B cell (primary cell): ENCODE measurements at regions not wholly inside any gene's neighbourhood (a gene's known extent, or its start where the extent isn't known, plus 50 kb on each side); places are given as distances from the start of the nearest gene placed in this dataset.

Experiments used
- ATAC-seq: fragments of 200-7000 bp; cut with Tn5 transposase; one replicate; pipeline ENCODE4 v1.10.0; 2021; ENCODE audit warnings: low read depth, mild to moderate bottlenecking, moderate number of reproducible peaks, moderate library complexity
- CTCF ChIA-PET: fragments of 350-600 bp; sonication (Branson Sonifier 250); formaldehyde crosslinking; loops from one replicate; lab custom pipeline; 2021; ENCODE audit warnings: antibody characterized with exemption, inconsistent platforms; lab: Charles Lee
- POLR2A ChIA-PET: fragments of 350-600 bp; sonication (Branson Sonifier 250); formaldehyde crosslinking; loops from one replicate; lab custom pipeline; 2021; ENCODE audit warnings: antibody characterized with exemption; lab: Charles Lee
- DNase-seq: peaks from one replicate; pipeline ENCODE4 v3.0.0; 2013
- H2AFZ ChIP-seq: 2 replicates; pipeline ENCODE4 v1.6.1; 2012; ENCODE audit warnings: mild to moderate bottlenecking, low read depth, low read length; ENCODE audit not compliant: insufficient read depth, poor library complexity, severe bottlenecking
- H3K27ac ChIP-seq, 2 donors: 1 replicate in 1 of 2; 2 replicates in 1 of 2; pipeline ENCODE4 v1.5.1; 2012 to 2013; ENCODE audit warnings: low read length in 2 of 2, mild to moderate bottlenecking in 2 of 2, moderate library complexity in 1 of 2
- H3K27me3 ChIP-seq, 4 experiments: fragments of 200-600 bp in 1 of 4; sonication (generic) in 1 of 4; replicated peaks in 1 of 4; 1 replicate in 2 of 4; 2 replicates in 2 of 4; pipeline versions ENCODE4 v1.6.1 to v1.7.0; 2013 to 2016; ENCODE audit warnings: low read length in 3 of 4, mild to moderate bottlenecking in 2 of 4, mixed read lengths in 1 of 4, moderate library complexity in 1 of 4; ENCODE audit not compliant: insufficient read depth in 4 of 4, control insufficient read depth in 3 of 4; ENCODE audit errors: control extremely low read depth in 1 of 4
- H3K36me3 ChIP-seq, 2 experiments: replicated peaks in 1 of 2; 1 replicate in 1 of 2; 2 replicates in 1 of 2; pipeline versions ENCODE4 v1.6.1 to v1.7.1; 2013; ENCODE audit warnings: low read length in 1 of 2; ENCODE audit not compliant: insufficient read depth in 2 of 2, control insufficient read depth in 1 of 2; ENCODE audit errors: control extremely low read depth in 1 of 2, extremely low read depth in 1 of 2
- H3K4me1 ChIP-seq, 2 donors: fragments of 200-600 bp in 1 of 2; sonication (generic) in 1 of 2; 1 replicate in 1 of 2; 2 replicates in 1 of 2; pipeline versions ENCODE4 v1.5.1 to v1.6.1; 2013 to 2017; ENCODE audit warnings: low read length in 2 of 2; ENCODE audit not compliant: control insufficient read depth in 2 of 2, insufficient read depth in 2 of 2
- H3K4me2 ChIP-seq: replicated peaks from 2 replicates; pipeline ENCODE3; 2012; ENCODE audit warnings: mild to moderate bottlenecking, low read depth, low read length; ENCODE audit not compliant: poor library complexity, severe bottlenecking
- H3K4me3 ChIP-seq, 5 experiments: fragments of 200-600 bp in 1 of 5; sonication (generic) in 1 of 5; 1 replicate in 3 of 5; 2 replicates in 2 of 5; pipeline versions ENCODE4 v1.5.1 to v1.7.0; 2011 to 2016; ENCODE audit warnings: low read length in 4 of 5, mild to moderate bottlenecking in 4 of 5, low read depth in 2 of 5, control low read depth in 1 of 5, moderate library complexity in 1 of 5; ENCODE audit not compliant: insufficient read depth in 1 of 5; ENCODE audit errors: control extremely low read depth in 1 of 5, extremely low read depth in 1 of 5
- H3K79me2 ChIP-seq: fragments of 200-600 bp; sonication (generic); one replicate; pipeline ENCODE4 v1.6.0; 2016; ENCODE audit warnings: low read length; ENCODE audit not compliant: control insufficient read depth, insufficient read depth
- H3K9ac ChIP-seq: fragments of 200-600 bp; sonication (generic); 2 replicates; pipeline ENCODE4 v1.6.1; 2017; ENCODE audit warnings: mild to moderate bottlenecking, low read length, moderate library complexity
- H3K9me3 ChIP-seq, 3 donors: one replicate each; pipeline versions ENCODE4 v1.6.1 to v1.7.1; 2013; ENCODE audit warnings: low read length in 2 of 3; ENCODE audit not compliant: control insufficient read depth in 2 of 3, insufficient read depth in 1 of 3; ENCODE audit errors: control extremely low read depth in 1 of 3
- H4K20me1 ChIP-seq: 2 replicates; pipeline ENCODE4 v1.6.0; 2012; ENCODE audit warnings: mild to moderate bottlenecking, low read length; ENCODE audit not compliant: insufficient read depth, control insufficient read depth, poor library complexity, severe bottlenecking
- H3K27ac Mint-ChIP-seq: one replicate; pipeline ENCODE4 v1.8.0; 2021; ENCODE audit warnings: mixed read lengths
- H3K27me3 Mint-ChIP-seq: one replicate; pipeline ENCODE4 v1.8.0; 2021; ENCODE audit warnings: mixed read lengths
- H3K4me1 Mint-ChIP-seq: one replicate; pipeline ENCODE4 v1.8.0; 2021; ENCODE audit warnings: mixed read lengths
- H3K4me3 Mint-ChIP-seq: one replicate; pipeline ENCODE4 v1.8.0; 2021; ENCODE audit warnings: mixed read lengths
- H3K9me3 Mint-ChIP-seq: one replicate; pipeline ENCODE4 v1.8.0; 2022; ENCODE audit warnings: mixed read lengths; ENCODE audit not compliant: insufficient read depth
- EZH2 ChIP-seq: IDR thresholded peaks from 2 replicates; pipeline ENCODE4 v1.6.1; 2012; ENCODE audit warnings: borderline replicate concordance, low read depth, mild to moderate bottlenecking, moderate library complexity, low read length; ENCODE audit not compliant: insufficient read depth, poor library complexity, severe bottlenecking
- WGBS: methylation state at CpG from one replicate; pipeline ENCODE4 v1.1.5; 2013; ENCODE audit warnings: missing lambda C conversion rate; ENCODE audit not compliant: insufficient coverage; 5-methylcytosine and 5-hydroxymethylcytosine counted together
- intact Hi-C: fragments of 100-400 bp; cut with micrococcal nuclease; formaldehyde crosslinking; loops from one replicate; pipeline ENCODE4 v1.10.0; 2022
- TF ChIP-seq, protein P1 (sequence below): fragments of 200-600 bp; IDR thresholded peaks from one replicate; pipeline ENCODE4 v1.8.0; 2022; ENCODE audit warnings: antibody characterized with exemption, mild to moderate bottlenecking

DNA sequence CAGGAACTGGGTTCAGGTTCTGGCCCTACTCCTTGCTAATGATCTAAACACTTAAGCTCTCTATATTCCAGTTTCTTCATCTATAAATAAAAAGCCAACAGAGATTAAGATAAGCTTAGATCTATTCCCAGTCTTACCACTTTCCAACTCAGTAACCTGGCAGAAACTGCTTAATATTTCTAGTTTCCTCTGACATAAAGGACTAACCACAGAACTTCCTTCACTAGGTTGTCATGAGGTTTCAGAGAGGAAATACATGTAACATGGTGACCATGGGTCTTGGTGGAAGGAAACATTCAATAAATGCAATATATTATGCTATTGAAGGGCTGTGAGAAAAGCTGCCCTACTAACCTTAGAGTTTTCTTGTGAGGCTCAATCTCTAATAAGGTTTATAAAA lies 114.4 kb upstream of the PDE1A start:
- no peak for DNase-seq
- Histone ChIP-seq H3K4me3 (no peak overlapping the region), H3K79me2 (no peaks in the 10 kb centered on the region), H3K36me3 (no peaks in the 10 kb centered on the region), H2AFZ (no peak overlapping the region), H4K20me1 (no peaks in the 10 kb centered on the region), H3K4me1 (no peaks in the 10 kb centered on the region), H3K4me2 (no peak overlapping the region), H3K9ac (no peak overlapping the region), H3K27ac (no peak overlapping the region), H3K27me3 (no peaks in the 10 kb centered on the region), H3K9me3 (no peaks in the 10 kb centered on the region)
- ChIA-PET POLR2A (no interaction called here), CTCF (no interaction called here)
- Mint-ChIP-seq H3K9me3 (no peaks in the 10 kb centered on the region), H3K4me1 (no peaks in the 10 kb centered on the region), H3K4me3 (no peak overlapping the region), H3K27me3 (no peaks in the 10 kb centered on the region), H3K27ac (no peak overlapping the region)
- TF ChIP-seq, protein P1, sequence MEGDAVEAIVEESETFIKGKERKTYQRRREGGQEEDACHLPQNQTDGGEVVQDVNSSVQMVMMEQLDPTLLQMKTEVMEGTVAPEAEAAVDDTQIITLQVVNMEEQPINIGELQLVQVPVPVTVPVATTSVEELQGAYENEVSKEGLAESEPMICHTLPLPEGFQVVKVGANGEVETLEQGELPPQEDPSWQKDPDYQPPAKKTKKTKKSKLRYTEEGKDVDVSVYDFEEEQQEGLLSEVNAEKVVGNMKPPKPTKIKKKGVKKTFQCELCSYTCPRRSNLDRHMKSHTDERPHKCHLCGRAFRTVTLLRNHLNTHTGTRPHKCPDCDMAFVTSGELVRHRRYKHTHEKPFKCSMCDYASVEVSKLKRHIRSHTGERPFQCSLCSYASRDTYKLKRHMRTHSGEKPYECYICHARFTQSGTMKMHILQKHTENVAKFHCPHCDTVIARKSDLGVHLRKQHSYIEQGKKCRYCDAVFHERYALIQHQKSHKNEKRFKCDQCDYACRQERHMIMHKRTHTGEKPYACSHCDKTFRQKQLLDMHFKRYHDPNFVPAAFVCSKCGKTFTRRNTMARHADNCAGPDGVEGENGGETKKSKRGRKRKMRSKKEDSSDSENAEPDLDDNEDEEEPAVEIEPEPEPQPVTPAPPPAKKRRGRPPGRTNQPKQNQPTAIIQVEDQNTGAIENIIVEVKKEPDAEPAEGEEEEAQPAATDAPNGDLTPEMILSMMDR = no peak
- no peak for TF ChIP-seq EZH2
- intact Hi-C loops = no loop called here
- ATAC-seq = no peak

DNA sequence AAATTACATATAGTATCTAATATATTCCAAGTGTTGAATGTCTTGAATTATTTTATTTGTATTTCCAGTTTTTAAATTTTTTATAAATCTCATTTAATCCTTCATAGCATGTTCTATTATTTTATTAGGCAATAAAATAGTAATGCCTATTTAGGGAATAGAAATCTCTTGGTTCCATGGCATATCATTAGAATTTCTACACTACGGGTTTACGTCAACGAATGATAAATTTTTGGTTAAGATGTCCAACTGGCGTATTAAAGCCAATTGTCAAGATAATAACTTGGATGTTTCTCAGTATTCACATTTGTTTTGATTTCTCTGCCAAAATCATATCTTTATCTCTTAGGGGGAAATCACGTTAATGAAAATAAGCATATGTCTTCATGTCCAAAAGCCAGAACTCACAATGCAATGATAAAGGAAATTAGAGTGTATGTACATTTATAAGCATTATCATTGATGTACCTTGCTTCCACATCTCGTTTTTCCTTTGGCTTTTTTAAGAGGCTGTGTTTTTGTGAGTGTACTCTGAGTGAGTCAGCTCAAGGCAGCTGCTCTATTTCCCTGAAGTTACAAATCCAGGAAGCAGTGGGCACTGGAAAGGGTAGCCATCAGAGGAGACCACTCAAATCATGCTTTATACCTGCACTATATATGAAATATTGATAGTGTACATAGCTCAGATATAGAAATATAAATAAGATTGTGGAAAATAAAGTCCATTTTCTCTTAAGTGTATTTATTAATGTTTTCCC lies 115.8 kb upstream of the PDE1A start:
- no peaks in the 10 kb centered on the region for H4K20me1 ChIP-seq
- no peaks in the 10 kb centered on the region for H3K36me3 ChIP-seq
- no peak overlapping the region for H3K4me2 ChIP-seq
- TF ChIP-seq EZH2 = no peak
- TF ChIP-seq, protein P1 = no peak
- intact Hi-C loops = no loop called here
- CTCF ChIA-PET = no interaction called here
- no peak overlapping the region for H2AFZ ChIP-seq
- Mint-ChIP-seq H3K27me3 (peaks cover 4% of the 10 kb centered on the region), H3K27ac (no peak overlapping the region), H3K4me3 (no peak overlapping the region), H3K4me1 (no peaks in the 10 kb centered on the region), H3K9me3 (no peaks in the 10 kb centered on the region)
- no peak for DNase-seq
- WGBS = no CpG with 5 or more reads among the region's 6 CpGs
- POLR2A ChIA-PET = no interaction called here
- H3K9ac ChIP-seq = no peak overlapping the region
- ATAC-seq = no peak
- no peak overlapping the region for H3K4me3 ChIP-seq
- no peaks in the 10 kb centered on the region for H3K9me3 ChIP-seq
- no peak overlapping the region for H3K27ac ChIP-seq
- H3K4me1 ChIP-seq = no peaks in the 10 kb centered on the region
- H3K79me2 ChIP-seq = no peaks in the 10 kb centered on the region
- H3K27me3 ChIP-seq = no peaks in the 10 kb centered on the region
